Fibroblast of the conjunctiva (primary cell): ENCODE measurements at regions not wholly inside any gene's neighbourhood (a gene's known extent, or its start where the extent isn't known, plus 50 kb on each side); places are given as distances from the start of the nearest gene placed in this dataset.

Experiments
- DNase-seq: peaks from one replicate; pipeline ENCODE4 v3.0.0-alpha.2; 2010; ENCODE audit warnings: low read depth

DNA sequence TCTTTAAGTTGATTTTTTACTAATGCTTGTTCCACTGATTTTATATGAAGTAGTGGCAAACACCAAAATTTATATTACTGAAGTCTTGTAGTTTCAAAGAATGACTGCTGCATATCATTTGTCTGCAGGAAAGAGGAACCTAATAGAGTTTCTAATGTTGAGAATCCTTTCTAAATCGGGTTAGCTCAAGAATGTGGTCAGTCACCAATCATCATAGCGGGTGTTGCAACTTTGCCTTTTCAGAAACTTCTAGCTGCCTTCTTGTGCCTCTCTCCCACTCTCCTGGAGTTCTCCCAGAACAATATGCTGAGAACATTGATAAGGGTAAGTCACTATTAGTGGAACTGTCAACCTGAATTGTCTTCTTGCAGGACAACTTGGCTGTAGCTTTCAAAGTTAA lies 524.8 kb upstream of the SORCS1 start:
- DNase-seq = no peak

DNA sequence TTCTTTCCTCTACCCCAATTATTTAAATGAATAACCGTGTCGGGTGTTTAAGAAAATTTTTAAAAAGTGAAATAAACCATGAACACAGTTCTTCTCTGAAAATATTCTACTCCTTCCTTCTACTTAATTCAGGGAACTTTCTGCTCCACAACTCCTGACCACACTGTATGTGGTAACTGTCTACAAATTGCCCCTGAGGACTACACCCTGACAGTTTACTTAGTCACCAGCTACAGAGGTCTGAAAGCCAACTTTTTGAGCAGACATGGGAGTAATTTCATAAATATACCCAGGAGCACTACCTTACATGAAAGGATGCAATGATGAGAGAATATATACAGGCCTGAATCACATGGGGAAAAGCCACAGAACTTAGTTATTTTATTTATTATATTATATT lies 523.2 kb upstream of the SORCS1 start:
- no peak for DNase-seq

- DNase-seq = no peak
Measured at GRCh38 chr10:107686095-107686494, 521.6 kb upstream of the SORCS1 start.

DNA sequence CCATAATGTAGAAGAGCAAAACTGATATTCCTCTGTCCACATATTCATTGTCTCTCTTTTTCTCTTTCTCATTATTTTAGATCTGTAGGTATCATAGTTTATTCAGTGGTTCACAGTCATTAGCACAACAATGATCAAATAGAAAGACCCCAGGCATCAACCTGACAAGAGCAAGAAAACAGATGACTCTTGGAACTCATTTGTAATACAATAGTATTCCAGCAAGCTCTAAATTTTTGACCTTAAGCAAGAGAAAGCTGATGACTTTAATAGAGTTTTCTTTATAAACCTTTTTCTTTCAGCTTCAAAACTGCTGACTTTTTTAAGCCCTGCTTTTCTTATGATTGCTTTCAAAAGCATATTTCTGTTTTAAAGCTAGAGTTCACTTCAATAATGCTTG lies 507.5 kb upstream of the SORCS1 start:
- DNase-seq = no peak

DNA sequence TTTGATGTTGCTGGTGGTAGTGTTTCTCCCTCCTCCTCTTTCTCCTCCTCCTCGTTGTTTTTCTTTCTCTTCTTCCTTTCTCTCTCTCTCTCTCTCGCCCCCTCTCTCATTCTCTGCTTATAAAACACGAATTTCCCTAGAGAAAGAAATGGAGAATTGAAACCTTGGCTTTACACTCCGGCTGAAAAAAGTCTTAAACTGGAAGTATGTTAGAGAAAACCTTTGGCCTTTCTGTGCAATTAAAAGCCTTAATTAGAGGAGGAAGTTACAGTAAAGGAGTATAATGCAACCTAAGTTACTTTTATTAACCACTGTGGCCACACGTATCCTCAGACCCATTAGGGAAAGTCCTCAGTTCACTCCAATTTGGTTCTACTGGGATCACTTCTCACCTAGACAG lies 501.7 kb upstream of the SORCS1 start:
- no peak for DNase-seq

DNA sequence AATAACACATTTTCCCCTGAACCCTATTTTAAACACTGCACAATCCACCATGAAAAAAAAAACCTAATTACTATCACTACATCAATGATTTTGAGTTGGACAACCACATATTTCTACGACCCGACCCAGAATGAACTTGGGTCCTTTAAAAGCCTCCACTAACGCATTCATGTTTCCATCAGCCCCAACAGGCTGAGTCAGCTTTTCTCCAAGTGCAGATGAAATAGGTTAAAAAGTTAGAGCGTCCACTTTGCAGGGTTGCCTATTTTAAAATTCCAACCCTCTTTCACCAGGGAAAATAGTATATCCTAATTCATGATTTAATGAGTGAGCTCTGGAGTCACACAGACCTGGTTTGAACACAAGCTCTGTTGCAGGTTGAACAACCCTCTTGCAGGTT lies 501.0 kb upstream of the SORCS1 start:
- no peak for DNase-seq

DNA sequence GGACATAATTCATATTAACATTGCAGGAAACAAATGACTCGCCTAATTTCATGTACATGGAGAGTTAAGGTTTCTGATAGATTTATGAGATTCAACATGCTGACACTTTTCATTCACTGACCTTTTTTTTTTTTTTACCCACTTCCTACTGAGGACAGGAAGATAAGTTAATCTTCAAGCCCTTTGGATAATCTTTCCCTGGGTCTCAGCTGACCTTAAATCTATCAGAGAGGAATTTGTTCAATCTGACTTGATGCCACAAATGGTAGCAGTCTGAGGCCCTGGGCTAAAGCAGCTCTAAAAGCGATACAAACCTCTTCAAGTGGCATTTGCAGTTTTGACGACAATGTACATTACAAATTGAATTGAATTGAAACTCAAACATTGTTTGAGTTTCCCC lies 493.3 kb upstream of the SORCS1 start:
- no peak for DNase-seq

- no peak for DNase-seq
Measured at GRCh38 chr10:107656932-107657331, 492.4 kb upstream of the SORCS1 start.

DNA sequence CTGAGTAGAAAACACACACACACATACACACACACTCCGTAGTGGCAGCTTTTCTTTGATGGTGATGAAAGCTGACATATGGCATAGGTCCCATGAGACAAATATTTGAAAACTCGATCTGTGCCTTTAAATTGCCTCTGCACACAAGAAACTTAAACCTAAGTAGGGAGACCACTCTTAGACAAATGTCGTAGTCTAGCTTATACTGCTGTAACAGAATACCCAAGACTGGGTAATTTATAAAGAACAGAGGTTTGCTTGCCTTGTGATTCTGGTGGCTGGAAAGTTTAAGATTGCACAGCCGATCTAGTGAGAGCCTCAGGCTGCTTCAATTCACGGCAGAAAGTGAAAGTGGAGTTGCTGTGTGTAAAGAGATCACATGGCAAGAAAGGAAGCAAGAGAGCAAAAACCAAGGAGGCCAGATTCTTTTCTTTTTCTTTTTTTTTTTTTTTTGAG lies 489.4 kb upstream of the SORCS1 start:
- DNase-seq = peak; percentile 18

DNA sequence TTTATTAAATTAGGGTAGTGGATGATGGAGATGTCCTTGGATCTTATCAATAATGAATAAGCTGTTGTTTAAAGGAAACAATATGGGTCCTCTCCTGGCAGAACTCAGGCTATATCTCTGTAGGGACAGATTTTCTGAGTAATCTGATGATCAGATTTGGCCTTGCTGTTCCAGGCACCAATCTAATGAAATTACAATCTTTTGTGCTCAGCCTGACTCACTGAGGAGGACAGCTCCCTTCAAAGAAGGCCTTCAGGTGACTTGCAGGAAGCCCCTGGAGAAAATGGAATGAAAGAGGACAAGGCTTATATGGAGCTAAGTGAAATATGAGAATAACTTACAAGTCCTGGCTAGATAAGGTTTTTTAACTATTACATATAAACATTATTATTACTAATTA lies 486.4 kb upstream of the SORCS1 start:
- DNase-seq = no peak

DNA sequence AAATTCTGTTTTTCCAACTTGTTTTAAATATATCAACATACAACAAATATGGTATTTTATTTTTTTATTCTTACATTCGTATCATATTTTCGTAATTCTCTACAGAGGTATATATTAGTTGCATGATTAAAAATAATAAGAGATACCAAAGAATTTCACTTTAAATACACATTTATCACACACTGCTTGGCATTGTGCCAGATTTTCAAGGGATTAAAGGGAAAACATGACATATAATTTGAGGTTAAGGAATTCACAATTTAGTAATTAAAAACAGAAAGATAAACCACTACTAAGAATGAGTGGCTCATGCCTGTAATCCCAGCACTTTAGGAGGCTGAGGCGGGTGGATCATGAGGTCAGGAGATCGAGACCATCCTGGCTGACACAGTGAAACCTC lies 484.7 kb upstream of the SORCS1 start:
- DNase-seq = no peak

GRCh38 chr10:107647462-107647861 lies 483.0 kb upstream of the SORCS1 start:
- DNase-seq = no peak

DNA sequence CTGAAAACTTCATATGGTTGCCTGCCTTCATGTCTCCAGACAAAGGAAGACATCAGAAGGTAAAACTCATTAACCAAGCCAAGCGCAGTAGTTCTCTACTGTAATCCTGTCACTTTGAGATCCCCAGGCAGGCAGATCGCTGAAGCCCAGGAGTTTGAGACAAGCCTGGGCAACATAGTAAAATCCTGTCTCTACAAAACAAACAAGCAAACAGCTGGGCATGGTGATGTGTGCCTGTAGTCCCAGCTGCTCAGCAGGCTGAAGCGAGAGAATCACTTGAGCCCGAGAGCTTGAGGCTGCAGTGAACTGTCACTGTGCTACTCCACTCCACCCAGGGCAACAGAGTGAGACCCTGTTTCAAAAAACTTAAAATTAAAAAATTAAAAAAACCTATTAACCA lies 467.4 kb upstream of the SORCS1 start:
- DNase-seq = no peak

DNA sequence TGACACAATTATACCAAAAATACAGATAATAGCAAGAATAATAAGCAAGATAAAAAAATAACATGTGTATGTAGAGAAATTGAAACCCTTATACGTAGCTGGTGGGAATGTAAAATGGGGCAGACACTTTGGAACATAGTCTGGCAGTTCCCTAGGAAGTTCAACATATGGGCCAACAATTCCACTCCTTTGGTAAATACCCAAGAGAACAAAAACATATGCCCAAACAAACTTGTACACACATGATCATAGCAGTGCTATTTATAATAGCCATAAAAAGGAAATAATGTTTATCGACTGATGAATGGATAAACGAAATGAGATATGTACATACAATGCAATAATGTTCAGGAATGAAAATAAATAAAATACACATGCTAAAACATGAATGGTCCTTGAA lies 462.4 kb upstream of the SORCS1 start:
- no peak for DNase-seq

DNA sequence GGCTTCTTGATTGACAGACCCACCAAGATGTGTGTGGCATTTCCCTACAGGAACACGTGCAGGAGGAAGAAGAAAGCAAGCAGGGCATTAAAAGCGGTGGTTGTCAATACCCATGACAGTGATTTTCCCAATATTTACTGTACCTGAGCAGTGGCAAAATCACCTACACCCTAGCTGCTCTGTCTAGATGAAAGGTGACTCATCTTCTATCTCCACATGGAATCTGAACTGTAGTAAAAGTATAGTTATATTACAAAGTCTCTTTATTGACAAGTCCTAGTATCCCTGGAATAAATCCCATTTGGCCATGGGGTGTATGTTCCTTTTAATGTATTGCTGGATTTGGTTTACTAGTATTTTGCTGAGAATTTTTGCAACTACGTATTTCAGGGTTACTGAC lies 458.8 kb upstream of the SORCS1 start:
- no peak for DNase-seq

GRCh38 chr10:107619139-107619538 lies 454.6 kb upstream of the SORCS1 start:
- DNase-seq = no peak

- no peak for DNase-seq
Measured at GRCh38 chr10:107618504-107618994, 454.0 kb upstream of the SORCS1 start.

DNA sequence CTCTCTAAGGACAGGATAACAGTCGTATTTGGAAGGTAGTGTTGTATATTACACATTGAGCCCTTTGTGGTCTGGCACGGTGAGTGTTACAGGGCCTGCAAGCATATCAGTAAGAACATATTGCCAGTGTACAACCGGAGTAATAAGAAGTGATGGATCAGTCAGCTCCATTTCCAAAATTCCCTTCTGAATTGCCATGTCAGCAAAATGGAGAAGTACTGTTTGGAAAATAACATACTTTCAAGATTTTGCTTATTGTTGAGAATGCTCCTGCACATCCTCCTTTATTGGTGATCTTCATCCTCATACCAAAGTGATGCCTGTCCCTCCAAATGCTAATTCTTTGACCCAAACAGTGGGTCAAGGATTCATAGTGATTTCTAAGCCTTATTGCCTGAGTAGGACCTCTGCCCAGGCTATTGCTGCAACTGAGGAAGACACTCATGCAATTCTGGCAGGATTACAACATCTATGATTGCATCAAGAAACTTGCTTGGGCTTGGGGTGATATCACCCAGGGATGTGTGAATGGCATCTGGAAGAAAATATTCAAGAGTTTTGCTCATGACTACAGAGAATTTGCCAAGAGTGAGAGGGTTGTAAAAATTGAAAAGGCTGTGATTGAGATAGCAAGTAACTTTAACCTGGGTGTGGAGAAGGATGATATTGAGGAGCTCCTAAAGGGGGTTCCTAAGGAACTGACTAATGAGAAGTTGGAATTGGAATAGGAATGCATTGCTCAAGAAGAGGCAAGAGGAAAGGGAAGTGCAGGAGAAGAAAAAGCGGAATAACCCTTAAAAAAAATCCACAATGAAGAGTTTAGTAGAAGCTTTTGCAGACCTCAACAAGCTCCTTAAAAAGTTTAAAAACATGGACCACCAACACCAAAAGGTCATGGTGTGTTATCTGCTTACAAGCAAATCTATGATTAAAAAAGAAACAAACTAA lies 452.2 kb upstream of the SORCS1 start:
- DNase-seq = peak; percentile 58

- DNase-seq = no peak
Measured at GRCh38 chr10:107616031-107616430, 451.5 kb upstream of the SORCS1 start.

GRCh38 chr10:107614939-107615685 lies 450.6 kb upstream of the SORCS1 start:
- DNase-seq = peak; percentile 12

GRCh38 chr10:107611115-107611514 lies 446.6 kb upstream of the SORCS1 start:
- no peak for DNase-seq

- no peak for DNase-seq
Measured at GRCh38 chr10:107589081-107589480, 424.6 kb upstream of the SORCS1 start.

DNA sequence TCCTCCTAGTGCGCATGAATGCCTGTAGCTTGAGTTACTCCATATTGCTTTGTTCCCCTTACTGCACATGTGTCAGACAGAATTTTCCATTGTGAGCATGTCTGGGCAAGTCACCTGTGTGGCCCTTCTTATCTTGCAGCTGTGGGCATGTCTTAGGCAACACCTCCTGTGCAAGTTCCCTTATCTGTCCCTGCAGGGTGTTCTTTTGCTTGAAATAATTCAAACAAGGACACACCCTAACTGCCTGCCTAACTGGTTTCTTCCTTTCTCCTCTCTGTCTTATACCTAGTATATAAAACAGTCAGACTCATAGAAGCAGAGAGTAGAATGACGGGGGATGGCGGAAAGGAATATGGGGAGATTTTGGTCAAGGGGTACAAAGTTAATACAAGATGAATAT lies 421.1 kb upstream of the SORCS1 start:
- no peak for DNase-seq
